Jurkat, Clone E6-1 (cell line): ENCODE measurements at regions not wholly inside any gene's neighbourhood (a gene's known extent, or its start where the extent isn't known, plus 50 kb on each side); places are given as distances from the start of the nearest gene placed in this dataset.
"Not testable (repeated sequence)": the region's sequence is repeated elsewhere in the genome, so short reads cannot be mapped to it uniquely, and the experiment has no call there.

ENCODE experiments used
- DNase-seq: peaks from one replicate; pipeline ENCODE4 v3.0.0-alpha.2; 2011; ENCODE audit warnings: low read depth, low spot score
- H3K4me3 ChIP-seq: 2 replicates; pipeline ENCODE4 v1.5.1; 2011; ENCODE audit warnings: mild to moderate bottlenecking, low read length, control low read depth, moderate library complexity

- no peak for DNase-seq
- no peak overlapping the region for H3K4me3 ChIP-seq
These were observed 57.0 kb upstream of the MSN start for GRCh38 chrX:65610481-65610880.

- DNase-seq, result peak; percentile 52
- no peak overlapping the region for H3K4me3 ChIP-seq
These were observed 57.4 kb upstream of the MSN start for GRCh38 chrX:65610040-65610439.

DNA sequence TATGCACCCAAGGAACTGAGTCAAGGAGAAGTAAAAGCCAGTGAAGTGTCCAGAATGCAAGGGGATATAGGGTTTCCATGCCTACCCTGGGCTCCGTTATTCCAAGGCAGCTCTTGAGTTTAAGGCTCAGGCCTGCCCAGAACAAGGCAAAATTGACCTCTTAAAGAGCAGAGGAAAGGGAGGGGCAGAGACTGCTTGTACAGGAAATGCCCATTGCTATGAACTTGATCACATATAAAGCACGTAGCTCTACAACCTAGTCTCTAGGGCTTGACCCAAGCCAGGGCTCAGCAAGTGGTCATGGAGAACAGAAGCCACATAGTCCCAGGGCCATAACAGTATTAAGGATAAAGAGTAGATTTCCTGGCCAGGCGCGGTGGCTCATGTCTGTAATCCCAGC is 58.2 kb upstream of the MSN start:
- DNase-seq, result no peak
- H3K4me3 ChIP-seq, result no peak overlapping the region

GRCh38 chrX:65608026-65608425 is 59.4 kb upstream of the MSN start:
- H3K4me3 ChIP-seq, result no peak overlapping the region
- no peak for DNase-seq

DNA sequence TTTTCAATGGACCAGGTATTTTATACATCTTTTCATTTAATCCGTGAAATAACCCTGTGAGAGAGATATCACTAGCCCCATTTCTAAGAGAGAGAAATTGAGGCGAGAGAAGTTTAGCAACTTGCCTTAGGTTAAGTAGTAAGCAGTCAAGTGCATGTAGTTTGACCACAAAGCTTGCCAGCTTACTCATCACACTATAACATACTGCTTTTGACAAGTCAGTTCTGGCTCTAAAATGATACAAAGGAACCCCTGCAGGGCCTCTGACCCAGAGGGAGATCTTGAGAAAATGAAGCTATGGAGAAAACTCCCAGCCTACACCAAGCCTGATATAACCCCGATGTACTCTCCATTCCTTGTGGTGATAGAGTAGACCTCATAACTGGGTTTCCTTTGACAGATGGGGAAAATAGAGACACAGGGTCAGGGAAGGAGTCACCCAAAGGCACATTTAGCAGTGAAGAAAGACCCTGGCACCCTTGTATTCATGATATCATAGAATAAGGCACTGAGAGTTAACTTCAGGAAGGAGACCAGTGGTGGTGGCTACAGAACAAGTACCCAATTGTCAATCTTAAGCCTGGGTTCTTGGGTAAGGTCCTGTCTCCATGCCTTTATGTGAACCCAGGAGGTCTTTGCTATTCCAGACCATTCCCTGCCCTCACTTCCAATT is 60.2 kb upstream of the MSN start:
- no peak overlapping the region for H3K4me3 ChIP-seq
- DNase-seq, result no peak

GRCh38 chrX:65602221-65602560 is 65.3 kb upstream of the MSN start:
- no peak for DNase-seq
- no peak overlapping the region for H3K4me3 ChIP-seq

GRCh38 chrX:65601530-65602220 is 65.8 kb upstream of the MSN start:
- DNase-seq, result no peak
- no peak overlapping the region for H3K4me3 ChIP-seq

DNA sequence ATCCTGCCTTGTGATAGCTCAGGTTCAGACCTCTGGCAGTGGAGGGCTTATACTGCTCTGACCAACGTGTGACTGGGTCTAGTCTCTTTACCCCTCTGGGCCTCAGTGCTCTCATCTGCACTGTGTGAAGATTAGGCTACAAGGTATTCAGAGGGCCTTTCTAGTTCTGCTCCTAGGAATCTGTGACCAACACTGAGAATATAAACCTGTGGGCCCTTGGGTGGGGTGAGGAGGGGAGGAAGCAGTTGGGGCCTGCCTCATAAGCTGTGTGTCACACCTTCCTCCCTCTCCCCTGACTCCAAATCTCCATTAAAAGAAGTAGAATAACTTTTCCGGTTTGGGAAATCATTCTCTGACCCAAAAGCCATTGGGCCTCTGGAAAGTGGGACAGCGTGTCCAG is 66.3 kb upstream of the MSN start:
- DNase-seq, result no peak

DNA sequence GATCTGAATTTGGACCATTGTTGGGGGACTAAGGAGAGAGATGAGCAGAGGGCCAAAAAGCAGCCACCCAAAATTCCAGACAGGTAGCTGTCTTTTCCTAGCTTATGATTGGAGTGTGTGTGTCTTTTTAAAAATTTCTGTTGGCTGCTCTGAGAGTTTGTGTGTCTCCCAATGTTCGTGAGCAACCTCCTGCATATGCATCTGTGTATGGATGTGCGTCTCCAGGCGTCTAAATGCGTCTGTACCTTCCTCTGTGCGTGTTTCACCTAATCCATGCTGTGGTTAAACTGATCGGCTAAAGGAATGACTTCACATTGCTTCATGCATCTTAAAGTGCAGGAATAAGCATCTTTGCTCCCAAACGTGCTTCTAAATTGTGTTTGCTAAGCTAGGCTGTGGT is 65.5 kb upstream of the LAS1L start:
- no peak overlapping the region for H3K4me3 ChIP-seq
- no peak for DNase-seq

More for the DNA sequence above, 66.3 kb upstream of the MSN start:
- H3K4me3 ChIP-seq, result no peak overlapping the region

GRCh38 chrX:65598559-65599147 is 64.1 kb upstream of the LAS1L start:
- H3K4me3 ChIP-seq, result no peak overlapping the region
- no peak for DNase-seq

DNA sequence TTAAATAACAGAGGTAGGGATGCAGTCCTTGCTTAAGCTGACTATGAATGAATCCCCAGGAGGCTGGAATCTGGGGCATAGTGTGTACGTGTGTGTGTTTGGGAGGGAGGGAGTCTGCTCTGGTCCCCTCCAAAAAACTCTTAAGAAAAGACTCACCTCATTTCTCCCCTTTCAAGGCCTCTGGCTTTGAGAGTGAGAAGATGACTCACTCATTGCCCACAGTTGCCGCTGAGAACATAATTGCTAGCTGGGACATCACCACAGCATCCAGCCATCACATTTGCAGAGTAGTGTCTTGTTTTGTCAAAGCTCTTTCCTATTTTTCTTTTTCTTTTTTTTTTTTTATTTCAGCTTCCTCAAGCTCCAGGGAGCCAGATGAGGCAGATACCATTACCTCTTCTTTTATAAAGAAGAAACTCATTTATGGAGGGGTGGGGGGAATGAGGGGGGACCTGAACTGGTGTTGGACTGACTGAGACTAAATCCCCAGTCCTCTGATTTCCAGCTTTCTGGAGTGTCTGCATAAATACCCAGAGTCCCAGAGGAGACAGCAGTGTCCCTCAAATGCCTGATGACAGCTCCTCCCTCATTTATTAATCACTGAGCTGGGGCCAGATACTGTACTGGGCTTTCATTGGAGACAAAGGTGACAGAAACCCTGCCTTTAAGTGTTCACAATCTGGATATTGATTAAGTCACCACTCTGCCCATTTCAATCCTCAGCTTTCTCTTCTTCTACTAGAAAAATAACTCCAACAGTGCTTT is 61.9 kb upstream of the LAS1L start:
- DNase-seq, result peak; percentile 71
- H3K4me3 ChIP-seq, result no peak overlapping the region

DNA sequence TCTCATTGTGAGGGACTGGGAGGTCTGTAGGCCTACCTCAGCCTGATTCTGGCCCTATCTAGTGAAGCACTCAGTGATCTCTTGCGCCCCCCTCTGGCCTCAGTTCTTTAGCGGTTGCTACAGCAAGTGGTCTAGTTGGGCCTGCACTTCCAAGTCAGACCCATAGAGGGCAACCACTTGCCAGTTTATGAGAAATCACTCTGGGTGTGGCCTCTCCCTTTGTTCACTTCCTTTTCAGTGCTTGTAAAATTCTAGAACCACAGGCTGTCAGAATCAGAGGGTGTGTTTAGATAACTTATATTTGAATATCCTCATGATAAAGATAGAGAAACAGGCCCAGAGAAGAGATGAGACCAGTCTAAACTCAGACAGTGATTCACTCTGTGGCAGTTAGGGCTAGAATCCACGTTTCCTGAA is 60.9 kb upstream of the LAS1L start:
- peak; percentile 96 for DNase-seq
- H3K4me3 ChIP-seq, result no peak overlapping the region

GRCh38 chrX:65591206-65591605 is 56.6 kb upstream of the LAS1L start:
- DNase-seq, result no peak
- no peak overlapping the region for H3K4me3 ChIP-seq

DNA sequence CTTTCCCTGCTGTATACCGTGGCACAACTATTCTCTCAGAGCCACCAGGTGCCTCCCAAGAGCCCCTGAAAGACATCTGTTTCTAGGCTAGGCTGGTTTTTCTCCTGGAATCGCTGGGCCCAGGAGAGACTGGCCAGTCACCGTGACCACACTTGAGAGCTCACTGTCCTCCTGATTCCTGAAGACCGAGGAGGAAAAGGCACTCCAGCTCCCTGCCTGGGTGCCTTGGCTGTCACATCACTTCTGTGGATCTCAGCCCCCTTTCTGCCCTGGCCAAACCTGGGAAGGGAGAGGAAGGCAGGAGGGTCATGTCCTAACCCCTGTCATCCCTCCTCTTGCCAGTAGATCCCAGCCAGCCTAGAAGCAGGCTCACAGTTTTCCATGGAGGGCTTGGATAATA is 54.7 kb upstream of the LAS1L start:
- H3K4me3 ChIP-seq, result no peak overlapping the region
- no peak for DNase-seq

GRCh38 chrX:65588795-65589194 is 54.2 kb upstream of the LAS1L start:
- H3K4me3 ChIP-seq, result no peak overlapping the region
- no peak for DNase-seq

GRCh38 chrX:65587616-65588526 is 53.3 kb upstream of the LAS1L start:
- no peak overlapping the region for H3K4me3 ChIP-seq
- DNase-seq, result no peak

GRCh38 chrX:65586491-65586890 is 51.9 kb upstream of the LAS1L start:
- no peak for DNase-seq
- no peak overlapping the region for H3K4me3 ChIP-seq

DNA sequence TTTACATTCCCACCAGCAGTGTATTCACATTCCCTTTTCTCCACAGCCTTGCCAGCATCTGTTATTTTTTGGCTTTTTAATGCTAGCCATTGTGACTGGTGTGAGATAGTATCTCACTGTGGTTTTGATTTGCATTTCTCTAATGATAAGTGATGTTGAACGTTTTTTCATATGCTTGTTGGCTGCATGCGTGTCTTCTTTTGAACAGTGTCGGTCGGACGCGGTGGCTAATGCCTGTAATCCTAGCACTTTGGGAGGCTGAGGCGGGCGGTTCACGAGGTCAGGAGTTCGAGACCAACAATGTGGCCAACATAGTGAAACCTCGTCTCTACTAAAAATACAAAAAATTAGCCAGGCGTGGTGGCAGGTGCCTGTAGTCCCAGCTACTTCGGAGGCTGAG is 50.6 kb upstream of the LAS1L start:
- DNase-seq, H3K4me3 ChIP-seq: not testable (repeated sequence)
